CD4-positive, alpha-beta T cell treated with Interleukin-17A for 4 hours (primary cell): ENCODE measurements at regions not wholly inside any gene's neighbourhood (a gene's known extent, or its start where the extent isn't known, plus 50 kb on each side); places are given as distances from the start of the nearest gene placed in this dataset.

Experiments
- DNase-seq: peaks from one replicate; pipeline ENCODE4 v3.0.0-alpha.2; 2020; ENCODE audit warnings: mixed read lengths

DNA sequence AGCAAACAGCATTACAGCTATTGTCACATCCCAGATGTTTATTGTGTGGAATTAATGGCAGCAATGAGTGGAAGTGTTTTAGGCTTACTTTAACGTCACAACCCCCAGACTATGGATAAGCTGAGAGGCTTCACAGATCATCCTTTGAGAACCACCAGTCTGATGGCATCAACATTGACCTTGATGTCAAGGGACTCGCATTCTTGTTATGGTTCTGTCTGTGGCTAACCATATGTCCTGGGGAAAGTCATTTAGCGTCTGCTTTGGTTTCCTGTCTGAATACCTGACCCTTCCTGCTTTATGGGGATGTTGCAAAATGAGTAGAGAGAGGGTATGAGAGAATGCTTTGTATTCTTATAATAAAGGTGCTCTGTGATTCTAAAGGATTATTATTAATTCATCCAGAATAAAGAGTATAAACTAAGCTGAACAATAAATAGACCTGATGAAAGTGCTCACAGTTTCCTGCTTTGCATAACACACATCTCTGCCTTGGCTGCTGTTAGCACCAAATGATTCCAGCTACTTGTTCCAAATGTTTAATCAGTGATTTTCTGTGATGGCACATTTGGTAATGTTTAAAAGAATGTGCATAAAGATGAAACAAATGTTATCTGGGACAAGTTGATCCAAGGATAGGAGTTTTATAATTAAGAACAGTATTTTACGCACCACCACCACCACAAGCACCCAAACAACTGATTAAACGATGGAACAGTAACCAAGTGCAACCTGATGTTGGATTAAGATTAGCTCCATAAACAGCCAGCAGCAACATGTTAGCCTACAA, 116.9 kb upstream of the LRIG3 start:
- DNase-seq, result no peak

DNA sequence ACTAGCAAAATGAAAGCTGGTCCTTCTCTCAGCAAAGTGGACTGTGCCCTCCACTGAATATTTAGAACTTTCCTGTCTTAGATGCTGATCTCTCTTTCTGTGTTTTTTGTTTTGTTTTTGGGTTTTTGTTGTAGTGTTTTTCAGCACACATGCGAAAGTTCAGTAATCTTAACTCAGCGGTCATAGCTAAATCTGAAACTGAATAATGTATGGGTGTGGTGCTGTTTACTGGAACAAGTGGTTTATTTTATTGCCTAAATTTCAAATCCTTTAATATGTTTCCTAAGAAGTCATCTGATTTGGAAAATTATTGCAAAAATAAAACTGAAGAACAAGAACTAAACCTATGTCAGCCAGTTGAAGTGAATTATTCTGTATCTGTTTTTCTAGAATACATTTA, 116.0 kb upstream of the LRIG3 start:
- no peak for DNase-seq

DNA sequence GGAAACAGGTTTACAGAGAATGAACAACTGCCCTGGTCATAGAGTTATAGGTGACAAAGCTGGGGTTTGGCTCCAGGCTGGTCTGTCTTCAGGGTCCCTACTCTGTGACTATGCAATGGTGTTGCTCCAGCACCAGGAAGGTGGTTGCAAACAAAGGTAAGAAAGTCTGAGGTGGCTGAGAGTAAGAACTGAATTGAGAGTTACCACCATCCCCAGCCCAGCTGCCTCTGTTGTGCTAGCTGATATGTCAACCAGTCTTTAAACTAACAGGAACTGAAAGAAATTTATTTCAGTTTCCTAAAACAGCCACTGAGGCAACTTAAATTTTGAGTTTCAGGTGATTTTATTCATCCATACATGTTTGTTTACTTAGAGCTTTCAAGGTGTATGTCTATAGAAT, 111.0 kb upstream of the LRIG3 start:
- no peak for DNase-seq

DNA sequence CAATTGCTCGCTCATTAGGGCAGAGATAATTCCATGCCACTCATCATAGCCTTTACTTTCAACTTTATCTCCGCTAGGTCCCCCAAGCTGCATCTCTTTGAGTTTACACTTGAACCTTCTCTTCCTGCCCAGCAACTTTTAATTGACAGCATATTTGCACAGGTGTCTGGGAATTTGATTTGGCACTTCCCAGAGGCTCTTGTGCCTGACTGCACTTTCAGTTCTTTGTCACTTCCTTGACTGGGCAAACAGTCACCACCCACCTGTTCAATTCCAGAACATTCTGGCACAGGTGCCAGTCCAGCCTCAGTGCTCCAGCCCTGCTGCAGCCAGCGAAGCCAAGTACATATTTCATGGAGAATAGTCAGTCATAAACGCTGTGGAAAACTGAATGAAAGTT, 110.1 kb upstream of the LRIG3 start:
- no peak for DNase-seq

DNA sequence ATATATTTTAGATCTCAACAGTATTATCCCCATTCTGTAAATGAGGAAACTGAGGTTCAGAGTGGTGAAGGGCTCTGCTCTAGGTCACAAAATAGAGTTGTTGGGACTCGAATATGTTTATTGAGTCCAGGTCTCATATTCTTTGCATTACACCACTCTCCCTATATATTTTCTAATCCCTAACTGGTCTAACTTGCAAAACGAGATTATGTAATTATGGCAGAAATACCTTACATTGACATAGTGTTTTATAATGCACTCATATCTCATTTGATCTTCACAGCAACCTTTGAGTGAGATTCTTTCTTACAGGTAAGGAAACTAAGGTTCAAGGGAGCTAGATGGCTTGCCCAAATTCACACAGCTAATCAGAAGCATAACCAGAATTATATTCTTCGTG, 106.9 kb upstream of the LRIG3 start:
- no peak for DNase-seq

DNA sequence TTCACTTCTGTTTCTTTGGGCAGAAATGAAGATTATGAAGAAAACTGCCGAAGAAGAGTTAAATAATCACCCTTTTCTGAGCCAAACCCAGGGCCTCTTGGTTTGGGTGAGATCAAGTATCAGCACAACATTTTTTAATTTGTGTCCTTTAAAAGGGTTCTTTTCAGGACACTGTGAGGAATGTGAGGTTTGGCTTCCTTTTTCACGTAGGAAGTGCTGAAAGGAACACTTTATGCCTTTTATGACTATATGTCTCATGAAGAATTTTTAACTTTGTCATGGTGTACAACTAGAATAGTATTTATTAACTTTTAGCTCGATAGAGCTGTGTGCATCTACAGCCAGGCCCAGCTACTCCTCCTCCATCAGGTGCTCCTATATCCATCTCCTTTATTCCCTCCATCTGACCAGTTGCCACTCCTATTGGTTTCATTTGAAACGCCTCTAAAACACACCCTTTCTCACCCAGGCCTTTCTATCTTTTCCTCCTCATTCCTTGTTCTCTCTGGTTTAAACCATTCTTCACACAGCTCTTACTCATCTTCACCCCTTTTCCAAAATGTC, 103.6 kb upstream of the LRIG3 start:
- DNase-seq, result no peak

DNA sequence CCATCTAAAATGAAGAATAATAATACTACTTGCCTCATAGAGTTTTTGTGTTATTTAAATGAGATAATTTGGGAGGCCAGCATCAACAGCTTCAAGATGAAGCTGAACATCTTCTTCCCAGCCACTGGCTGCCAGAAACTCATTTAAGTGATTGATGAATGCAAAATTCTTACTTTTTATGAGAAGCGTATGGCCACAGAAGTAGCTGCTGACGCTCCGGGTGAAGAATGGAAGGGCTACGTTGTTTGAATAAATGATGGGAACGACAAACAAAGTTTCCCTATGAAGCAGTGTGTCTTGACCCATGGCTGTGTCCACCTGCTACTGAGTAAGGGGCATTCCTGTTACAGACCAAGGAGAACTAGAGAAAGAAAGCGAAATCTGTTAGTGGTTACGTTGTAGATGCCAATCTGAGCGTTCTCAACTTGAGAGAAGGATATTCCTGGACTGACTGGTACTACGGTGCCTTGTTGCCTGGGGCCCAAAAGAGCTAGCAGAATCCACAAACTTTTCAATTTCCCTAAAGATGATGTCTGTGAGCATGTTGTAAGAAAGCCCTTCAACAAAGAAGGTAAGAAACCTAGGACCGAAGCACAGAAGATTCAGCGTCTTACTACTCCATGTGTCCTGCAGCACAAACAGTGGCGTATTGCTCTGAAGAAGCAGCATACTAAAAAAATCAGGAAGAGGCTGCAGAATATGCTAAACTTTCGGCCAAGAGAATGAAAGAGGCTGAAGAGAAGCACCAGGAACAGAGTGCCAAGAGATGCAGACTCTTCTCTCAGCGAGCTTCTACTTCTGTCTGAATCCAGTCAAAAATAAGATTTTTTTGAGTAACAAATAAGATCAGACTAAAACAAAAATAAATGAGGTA, 100.0 kb upstream of the LRIG3 start:
- DNase-seq, result no peak

DNA sequence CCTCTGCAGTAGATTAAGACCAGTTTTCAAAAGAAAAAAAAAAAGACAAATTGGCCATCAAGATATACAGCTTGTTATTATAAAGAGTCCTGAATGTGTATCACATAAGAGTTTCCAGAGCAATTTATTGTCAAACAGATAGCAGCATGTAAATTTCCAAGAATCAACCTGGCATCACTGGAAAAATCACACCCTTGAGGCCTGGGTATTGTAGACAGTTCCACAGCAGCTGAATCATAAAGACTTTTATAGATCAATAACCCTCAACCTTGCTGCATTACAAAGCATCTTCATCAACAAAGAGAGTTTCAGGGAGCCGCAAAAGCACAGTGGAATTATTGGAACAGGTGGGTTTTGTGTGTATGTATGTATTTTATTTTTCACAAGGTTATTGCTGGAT, 94.6 kb upstream of the LRIG3 start:
- no peak for DNase-seq

DNA sequence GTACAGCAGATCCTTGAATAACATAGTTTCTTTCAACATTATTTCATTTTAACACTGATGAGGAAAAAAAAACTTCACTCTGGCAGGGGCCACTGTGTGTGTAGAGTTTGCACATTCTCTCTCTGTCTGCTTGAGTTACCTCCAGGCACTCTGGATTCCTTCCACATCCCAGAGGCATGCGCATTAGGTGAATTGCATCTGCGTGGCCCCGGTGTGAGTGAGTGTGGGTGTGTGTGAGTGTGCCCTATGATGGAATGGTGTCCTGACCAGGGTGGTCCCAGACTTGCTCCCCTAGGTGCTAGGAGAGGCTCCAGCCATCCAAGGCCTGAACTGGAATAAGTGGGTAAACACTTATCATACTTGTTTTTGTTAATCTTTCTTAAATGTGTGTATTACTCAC, 90.6 kb upstream of the LRIG3 start:
- DNase-seq, result no peak

DNA sequence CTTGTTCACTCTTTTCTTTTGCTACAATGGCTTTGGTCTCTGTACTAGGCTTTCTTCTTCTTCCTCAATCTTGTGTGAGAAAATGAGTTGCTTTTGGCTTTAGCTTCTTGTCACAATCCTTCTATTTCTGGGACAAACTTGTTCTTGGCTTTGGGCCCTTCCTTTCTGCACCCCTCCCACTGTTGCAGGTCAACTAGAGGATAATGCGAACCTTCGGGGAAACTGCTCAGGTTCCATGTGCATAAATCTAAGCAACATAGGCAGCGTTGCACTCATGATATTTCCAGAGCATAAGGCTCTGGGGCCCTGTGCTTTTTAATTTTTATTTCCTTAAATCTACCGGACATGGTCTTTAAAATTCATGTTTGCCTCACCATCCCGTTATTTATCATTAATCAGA, 89.8 kb upstream of the LRIG3 start:
- DNase-seq, result no peak

DNA sequence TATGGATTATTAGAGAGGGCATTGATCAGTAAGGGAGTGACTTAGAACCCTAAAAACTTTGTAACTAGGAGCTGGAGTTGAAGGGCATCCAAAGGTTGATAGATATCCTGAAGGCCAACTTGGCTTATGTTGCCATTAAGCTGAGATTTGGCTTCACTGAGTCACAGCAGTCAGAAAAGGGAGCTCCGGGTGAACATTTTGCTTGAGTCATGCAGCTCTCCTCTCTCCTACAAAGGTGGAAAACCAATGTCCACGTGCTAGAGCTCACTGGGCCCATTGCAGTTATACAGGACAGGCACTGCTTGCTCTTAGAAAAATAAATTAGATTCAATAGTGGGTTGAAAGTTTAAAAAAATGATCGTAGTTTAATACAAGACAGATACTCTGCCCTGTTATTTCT, 87.3 kb upstream of the LRIG3 start:
- no peak for DNase-seq

DNA sequence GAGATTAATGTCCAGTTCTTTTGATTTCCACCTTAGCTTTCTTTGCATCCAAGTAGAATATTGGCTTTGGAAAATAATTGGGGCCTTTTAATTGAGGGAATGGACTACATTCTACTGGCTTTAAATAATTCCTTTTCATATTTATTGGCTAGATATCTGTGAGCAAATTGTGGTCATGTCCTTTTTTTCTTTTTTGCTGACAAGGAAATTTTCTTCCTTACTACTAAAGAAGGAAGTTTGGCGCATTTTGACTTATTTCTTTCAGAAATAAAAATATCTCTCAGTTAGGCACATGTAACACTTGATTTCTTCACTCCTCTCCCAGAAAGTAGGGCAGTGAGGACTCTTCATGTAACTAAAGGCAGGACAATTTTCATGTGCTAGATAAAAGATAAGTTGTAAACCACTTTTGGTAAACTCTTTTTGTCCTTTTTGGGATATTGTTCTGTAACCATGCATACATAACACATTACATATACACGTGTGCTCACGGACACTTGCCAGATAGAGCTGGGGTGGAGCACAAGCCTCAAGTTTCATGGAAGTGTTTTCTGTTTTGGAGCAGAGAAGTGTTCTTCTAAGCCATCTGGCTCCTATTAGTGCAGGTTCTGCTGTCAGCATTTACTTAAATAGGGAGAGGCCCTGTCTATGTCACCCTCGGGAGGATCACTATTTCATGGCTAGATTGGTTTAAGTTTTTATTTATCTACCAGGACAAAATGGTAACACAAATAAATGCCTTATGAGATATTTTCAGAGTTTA, 85.1 kb upstream of the LRIG3 start:
- no peak for DNase-seq

DNA sequence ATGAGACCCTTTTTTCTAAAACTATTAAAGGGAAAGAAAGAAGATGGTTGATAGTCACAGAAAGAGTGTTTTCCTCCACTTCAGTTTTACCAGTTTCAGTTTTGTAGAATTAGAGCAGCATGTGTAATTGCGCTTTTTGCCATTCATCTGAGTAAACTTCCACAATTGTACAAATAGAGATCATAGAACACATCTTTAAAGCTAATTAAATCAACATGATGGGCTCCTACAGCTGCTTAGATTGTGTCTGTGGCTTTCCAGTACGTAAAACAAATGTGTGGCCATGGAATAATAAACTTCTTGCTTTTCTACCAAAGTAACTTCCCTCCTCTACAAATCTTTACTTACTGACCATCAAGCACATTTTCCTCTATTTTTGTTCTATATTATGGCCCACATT, 84.2 kb upstream of the LRIG3 start:
- no peak for DNase-seq

DNA sequence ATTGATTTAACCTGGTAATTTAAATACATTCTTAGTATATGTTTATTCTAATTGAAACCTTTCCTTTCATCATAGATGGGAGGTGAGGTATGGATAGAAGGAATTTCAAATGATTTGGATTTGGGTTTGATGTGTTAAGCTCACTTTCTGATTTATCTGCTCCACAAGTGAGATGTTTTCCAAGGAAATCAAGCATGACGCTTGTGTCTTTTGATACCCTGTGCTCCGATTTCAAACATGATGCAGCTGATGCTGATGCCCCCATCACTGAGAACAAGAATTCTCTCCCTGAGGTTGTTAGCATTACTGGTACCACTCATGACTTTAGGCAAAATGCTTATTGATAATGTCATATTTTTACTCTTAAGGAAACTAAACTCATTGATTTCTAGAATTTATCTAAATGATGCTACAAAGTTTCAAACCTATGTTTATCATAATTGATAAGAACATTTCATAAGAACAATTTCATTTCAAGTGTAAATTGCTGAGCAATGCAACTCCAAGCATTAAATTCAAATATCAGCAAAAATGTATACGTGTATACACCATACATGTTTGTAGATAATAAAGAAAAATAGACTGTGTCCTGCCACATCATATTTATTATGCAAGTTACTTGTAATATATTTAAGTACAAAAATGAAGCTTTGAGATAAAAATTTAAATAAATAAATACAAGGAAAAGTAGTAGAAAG, 75.5 kb upstream of the LRIG3 start:
- DNase-seq, result no peak

DNA sequence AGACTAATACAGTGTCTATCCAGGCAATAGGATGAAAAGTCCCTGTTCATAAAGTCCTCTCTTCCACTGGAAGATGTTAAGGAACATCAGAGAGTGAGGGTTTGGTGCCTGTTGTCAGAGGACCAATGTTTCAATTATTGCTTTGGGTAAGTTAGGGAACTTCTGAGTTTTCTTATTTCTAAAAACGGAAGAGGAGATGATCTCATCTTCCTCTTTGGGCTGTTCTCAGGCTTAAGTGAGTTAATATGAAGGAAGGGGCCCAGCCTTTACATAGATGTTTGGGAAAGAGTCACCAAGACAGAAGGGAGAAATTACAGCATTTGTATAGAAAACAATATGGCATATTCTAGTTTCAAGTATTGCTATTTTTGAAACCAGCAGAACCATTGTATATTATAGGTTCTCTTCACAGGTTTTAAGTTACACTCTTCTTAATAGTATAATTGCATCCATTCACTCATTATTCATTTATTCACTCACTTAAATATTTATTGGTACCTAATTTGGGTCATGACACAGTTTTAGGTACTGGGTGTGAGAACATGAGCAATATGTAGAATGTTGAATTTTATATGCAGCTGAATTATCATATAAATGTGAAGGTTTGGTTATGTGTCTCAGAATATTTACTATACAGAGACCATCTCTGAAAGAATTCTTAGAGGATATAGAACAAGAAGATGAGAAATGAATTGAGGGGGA, 68.5 kb upstream of the LRIG3 start:
- DNase-seq, result no peak

DNA sequence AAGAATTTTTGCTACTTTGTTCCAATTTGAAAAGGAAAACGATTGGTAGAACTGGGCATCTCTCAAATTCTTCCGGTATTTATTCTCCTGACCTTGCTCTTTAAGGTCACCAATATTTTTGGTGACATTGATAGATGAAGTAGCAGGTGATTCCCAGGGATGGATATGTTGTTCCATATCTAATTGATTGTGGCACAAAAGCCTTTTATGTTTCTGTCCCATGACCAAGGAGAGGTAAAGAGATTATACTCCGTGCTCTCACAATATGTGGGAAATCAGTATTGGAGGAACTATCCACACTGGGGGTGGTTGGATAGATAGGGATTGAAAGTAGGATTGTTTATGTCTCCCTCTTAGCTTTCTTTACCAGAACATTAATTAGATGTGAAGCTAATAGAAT, 61.7 kb upstream of the LRIG3 start:
- no peak for DNase-seq

DNA sequence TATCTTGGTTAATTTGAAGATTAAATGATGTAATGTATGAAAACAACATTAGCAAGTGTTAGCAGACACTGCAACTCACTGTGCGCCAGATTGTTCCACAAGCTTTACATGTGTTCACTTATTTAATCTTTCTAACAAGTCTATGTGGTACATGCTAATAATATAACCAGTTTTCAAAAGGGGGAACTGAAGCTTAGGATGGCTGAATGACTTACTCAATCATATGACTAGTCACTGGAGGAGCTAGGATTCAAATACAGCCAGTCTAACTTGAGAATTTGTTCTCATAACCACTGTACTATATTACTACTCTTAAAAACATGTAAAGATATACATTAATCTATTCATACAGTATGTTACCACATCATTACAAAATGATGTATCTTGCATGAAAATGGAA, 60.5 kb upstream of the LRIG3 start:
- no peak for DNase-seq

DNA sequence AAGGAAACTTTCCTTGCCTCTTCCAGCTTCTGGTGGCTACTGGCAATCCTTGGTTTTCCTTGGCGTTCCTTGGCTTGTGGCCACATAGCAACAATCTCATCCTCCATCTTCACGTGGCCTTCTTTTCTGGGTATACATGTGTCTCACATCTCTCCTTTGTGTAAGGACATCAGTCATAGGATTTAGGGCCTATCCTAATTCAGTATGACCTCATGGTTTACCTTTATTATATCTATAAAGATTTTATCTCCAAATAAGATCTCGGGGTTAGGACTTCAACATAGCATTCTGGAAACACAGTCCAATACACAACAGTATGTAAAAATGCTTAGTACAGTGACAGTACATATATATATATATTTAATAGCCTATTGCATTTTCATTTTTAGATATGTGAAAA, 58.4 kb upstream of the LRIG3 start:
- no peak for DNase-seq

DNA sequence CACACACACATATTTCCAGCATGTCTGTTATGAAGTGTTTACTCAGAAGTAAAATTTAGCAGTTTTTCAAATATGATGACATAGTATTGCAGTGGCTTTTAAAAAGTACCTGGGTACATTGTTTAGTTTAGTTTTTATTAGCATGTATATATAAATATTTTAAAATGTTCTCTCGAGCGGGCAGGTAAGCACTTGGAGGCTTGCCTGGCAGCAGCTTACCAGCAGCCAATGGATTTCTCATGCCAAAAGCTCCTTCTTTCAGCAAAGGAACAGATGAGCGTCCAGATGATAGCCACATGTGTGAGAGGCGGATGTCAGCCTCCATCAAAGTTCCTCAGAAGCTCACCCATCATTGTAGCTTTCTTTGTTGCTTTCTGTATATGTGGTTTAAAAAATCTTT, 57.2 kb upstream of the LRIG3 start:
- no peak for DNase-seq

DNA sequence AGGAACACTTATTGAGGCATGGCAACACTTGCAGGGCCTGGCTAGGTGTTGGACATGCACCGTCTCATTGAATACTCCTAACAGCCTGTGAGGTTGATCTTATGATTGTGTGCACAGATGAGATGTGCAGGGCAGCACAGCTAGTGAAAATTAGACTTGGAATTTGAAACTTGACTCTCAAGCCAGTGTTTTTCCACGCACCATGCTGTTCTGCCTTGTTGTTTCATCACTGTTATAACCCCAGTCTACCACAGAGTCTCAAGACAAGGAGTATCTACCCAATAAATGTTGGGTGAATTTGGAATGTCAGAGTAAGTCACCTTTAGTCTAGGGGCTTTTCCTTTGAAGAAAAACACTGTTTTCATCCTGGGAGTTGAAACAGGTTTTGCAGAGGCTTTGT, 55.8 kb upstream of the LRIG3 start:
- no peak for DNase-seq
